ENCODE measurements at regions not wholly inside any gene's neighbourhood (a gene's known extent, or its start where the extent isn't known, plus 50 kb on each side); places are given as distances from the start of the nearest gene placed in this dataset.

DNA sequence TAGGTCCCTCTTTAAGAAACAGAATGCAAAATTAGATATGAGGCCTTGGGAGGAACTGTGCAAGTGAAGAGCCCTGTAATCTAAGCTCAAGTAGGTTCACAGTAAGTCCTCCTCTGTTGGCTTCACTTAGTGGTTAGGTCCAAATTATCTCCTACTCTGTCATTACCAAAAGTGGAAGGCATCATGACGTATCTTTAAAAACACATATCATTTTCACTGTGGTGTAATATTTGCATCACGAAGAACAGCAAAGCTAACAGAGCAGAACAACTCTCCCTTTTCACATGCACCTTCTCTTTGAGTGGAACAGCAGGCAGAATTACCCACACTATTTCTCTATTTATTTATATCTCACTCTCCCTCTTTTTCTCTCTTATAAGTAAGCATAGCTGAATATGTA lies 240.5 kb upstream of the CCNH start:
- TF ChIP-seq, protein P1, sequence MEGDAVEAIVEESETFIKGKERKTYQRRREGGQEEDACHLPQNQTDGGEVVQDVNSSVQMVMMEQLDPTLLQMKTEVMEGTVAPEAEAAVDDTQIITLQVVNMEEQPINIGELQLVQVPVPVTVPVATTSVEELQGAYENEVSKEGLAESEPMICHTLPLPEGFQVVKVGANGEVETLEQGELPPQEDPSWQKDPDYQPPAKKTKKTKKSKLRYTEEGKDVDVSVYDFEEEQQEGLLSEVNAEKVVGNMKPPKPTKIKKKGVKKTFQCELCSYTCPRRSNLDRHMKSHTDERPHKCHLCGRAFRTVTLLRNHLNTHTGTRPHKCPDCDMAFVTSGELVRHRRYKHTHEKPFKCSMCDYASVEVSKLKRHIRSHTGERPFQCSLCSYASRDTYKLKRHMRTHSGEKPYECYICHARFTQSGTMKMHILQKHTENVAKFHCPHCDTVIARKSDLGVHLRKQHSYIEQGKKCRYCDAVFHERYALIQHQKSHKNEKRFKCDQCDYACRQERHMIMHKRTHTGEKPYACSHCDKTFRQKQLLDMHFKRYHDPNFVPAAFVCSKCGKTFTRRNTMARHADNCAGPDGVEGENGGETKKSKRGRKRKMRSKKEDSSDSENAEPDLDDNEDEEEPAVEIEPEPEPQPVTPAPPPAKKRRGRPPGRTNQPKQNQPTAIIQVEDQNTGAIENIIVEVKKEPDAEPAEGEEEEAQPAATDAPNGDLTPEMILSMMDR (IDR thresholded peaks at IDR 0.05), result no peak
- TF ChIP-seq, protein P2, sequence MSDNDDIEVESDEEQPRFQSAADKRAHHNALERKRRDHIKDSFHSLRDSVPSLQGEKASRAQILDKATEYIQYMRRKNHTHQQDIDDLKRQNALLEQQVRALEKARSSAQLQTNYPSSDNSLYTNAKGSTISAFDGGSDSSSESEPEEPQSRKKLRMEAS (IDR thresholded peaks at IDR 0.05), result no peak
- no peak for TF ChIP-seq RCOR1 (IDR thresholded peaks at IDR 0.05; ENCODE audit: low read depth, low read length)
- TF ChIP-seq ESRRA (IDR thresholded peaks at IDR 0.05; ENCODE audit: borderline replicate concordance, low read length), result no peak
- no peak for TF ChIP-seq ZNF302 (CRISPR knock-in tag; IDR thresholded peaks at IDR 0.05)
- TF ChIP-seq, protein P3, sequence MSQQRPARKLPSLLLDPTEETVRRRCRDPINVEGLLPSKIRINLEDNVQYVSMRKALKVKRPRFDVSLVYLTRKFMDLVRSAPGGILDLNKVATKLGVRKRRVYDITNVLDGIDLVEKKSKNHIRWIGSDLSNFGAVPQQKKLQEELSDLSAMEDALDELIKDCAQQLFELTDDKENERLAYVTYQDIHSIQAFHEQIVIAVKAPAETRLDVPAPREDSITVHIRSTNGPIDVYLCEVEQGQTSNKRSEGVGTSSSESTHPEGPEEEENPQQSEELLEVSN (IDR thresholded peaks at IDR 0.05; ENCODE audit: borderline replicate concordance, low read depth), result no peak
- no peak for TF ChIP-seq FOSL2 (IDR thresholded peaks at IDR 0.05)
- TF ChIP-seq FOSL2 (CRISPR knock-in tag; IDR thresholded peaks at IDR 0.05), result no peak
- no peak for TF ChIP-seq HDAC2 (IDR thresholded peaks at IDR 0.05)
- no peak for TF ChIP-seq CHD2 (IDR thresholded peaks at IDR 0.05; ENCODE audit: low read length, partially characterized antibody)
- TF ChIP-seq, protein P4, sequence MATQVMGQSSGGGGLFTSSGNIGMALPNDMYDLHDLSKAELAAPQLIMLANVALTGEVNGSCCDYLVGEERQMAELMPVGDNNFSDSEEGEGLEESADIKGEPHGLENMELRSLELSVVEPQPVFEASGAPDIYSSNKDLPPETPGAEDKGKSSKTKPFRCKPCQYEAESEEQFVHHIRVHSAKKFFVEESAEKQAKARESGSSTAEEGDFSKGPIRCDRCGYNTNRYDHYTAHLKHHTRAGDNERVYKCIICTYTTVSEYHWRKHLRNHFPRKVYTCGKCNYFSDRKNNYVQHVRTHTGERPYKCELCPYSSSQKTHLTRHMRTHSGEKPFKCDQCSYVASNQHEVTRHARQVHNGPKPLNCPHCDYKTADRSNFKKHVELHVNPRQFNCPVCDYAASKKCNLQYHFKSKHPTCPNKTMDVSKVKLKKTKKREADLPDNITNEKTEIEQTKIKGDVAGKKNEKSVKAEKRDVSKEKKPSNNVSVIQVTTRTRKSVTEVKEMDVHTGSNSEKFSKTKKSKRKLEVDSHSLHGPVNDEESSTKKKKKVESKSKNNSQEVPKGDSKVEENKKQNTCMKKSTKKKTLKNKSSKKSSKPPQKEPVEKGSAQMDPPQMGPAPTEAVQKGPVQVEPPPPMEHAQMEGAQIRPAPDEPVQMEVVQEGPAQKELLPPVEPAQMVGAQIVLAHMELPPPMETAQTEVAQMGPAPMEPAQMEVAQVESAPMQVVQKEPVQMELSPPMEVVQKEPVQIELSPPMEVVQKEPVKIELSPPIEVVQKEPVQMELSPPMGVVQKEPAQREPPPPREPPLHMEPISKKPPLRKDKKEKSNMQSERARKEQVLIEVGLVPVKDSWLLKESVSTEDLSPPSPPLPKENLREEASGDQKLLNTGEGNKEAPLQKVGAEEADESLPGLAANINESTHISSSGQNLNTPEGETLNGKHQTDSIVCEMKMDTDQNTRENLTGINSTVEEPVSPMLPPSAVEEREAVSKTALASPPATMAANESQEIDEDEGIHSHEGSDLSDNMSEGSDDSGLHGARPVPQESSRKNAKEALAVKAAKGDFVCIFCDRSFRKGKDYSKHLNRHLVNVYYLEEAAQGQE (IDR thresholded peaks at IDR 0.05), result no peak
